Liver (tissue), 8 donors: ENCODE measurements at regions not wholly inside any gene's neighbourhood (a gene's known extent, or its start where the extent isn't known, plus 50 kb on each side); places are given as distances from the start of the nearest gene placed in this dataset.

Source experiments
- DNase-seq: peaks from one replicate; pipeline ENCODE4 v3.0.0-alpha.2; 2017; ENCODE audit warnings: low spot score
- H3K27ac ChIP-seq, 2 donors: one replicate each; pipeline ENCODE4 v1.7.0; 2013; ENCODE audit warnings: inconsistent platforms in 2 of 2, low read length in 2 of 2, control low read depth in 1 of 2, low read depth in 1 of 2, mild to moderate bottlenecking in 1 of 2
- H3K27me3 ChIP-seq, 4 donors: one replicate each; pipeline versions ENCODE4 v1.6.1 to v1.7.0; 2013; ENCODE audit warnings: low read length in 3 of 4, inconsistent platforms in 1 of 4, mild to moderate bottlenecking in 1 of 4, moderate library complexity in 1 of 4; ENCODE audit not compliant: control insufficient read depth in 4 of 4, insufficient read depth in 4 of 4
- H3K36me3 ChIP-seq, 4 donors: one replicate each; pipeline versions ENCODE4 v1.6.1 to v1.7.0; 2013; ENCODE audit warnings: low read length in 3 of 4, mild to moderate bottlenecking in 3 of 4, low read depth in 1 of 4, moderate library complexity in 1 of 4; ENCODE audit not compliant: control insufficient read depth in 4 of 4, insufficient read depth in 3 of 4
- H3K4me1 ChIP-seq, 4 donors: one replicate each; pipeline versions ENCODE4 v1.6.1 to v1.7.0; 2013; ENCODE audit warnings: low read length in 3 of 4, mild to moderate bottlenecking in 3 of 4, moderate library complexity in 1 of 4; ENCODE audit not compliant: control insufficient read depth in 4 of 4, insufficient read depth in 4 of 4
- H3K4me3 ChIP-seq, 3 donors: one replicate each; pipeline versions ENCODE4 v1.6.1 to v1.7.0; 2013; ENCODE audit warnings: low read length in 3 of 3, control low read depth in 1 of 3, low read depth in 1 of 3, mild to moderate bottlenecking in 1 of 3
- H3K9ac ChIP-seq, 2 donors: one replicate each; pipeline ENCODE4 v1.7.0; 2013; ENCODE audit warnings: low read length in 2 of 2, mild to moderate bottlenecking in 2 of 2, moderate library complexity in 2 of 2, control low read depth in 1 of 2, low read depth in 1 of 2
- H3K9me3 ChIP-seq, 4 donors: one replicate each; pipeline versions ENCODE4 v1.6.1 to v1.7.0; 2013; ENCODE audit warnings: low read length in 3 of 4; ENCODE audit not compliant: control insufficient read depth in 4 of 4
- ATF3 ChIP-seq: IDR thresholded peaks from 2 replicates; pipeline ENCODE4 v1.6.1; 2016; ENCODE audit warnings: antibody characterized with exemption
- CTCF ChIP-seq: fragments of 150-350 bp; IDR thresholded peaks from 2 replicates; pipeline ENCODE4 v1.5.1; 2017; ENCODE audit warnings: improper control_type of control experiment, low read depth, low read length; ENCODE audit not compliant: missing input control
- EGR1 ChIP-seq, 2 donors: IDR thresholded peaks; 2 replicates each; pipeline ENCODE4 v1.6.1; 2016 to 2018; ENCODE audit warnings: antibody characterized with exemption in 2 of 2, low read depth in 2 of 2
- FOXA1 ChIP-seq: IDR thresholded peaks from 2 replicates; pipeline ENCODE4 v1.6.1; 2016; ENCODE audit warnings: antibody characterized with exemption
- FOXA2 ChIP-seq: IDR thresholded peaks from 2 replicates; pipeline ENCODE4 v1.6.1; 2016; ENCODE audit warnings: antibody characterized with exemption
- GABPA ChIP-seq, 2 donors: IDR thresholded peaks in 1 of 2; conservative IDR thresholded peaks in 1 of 2; 2 replicates each; pipeline ENCODE4 v1.6.1; 2016; ENCODE audit warnings: antibody characterized with exemption in 2 of 2, mild to moderate bottlenecking in 1 of 2, moderate library complexity in 1 of 2
- HNF4A ChIP-seq, 2 donors: conservative IDR thresholded peaks; 2 replicates each; pipeline ENCODE4 v1.6.1; 2016; ENCODE audit warnings: antibody characterized with exemption in 2 of 2, mild to moderate bottlenecking in 2 of 2
- HNF4G ChIP-seq: IDR thresholded peaks from 2 replicates; pipeline ENCODE4 v1.6.1; 2016; ENCODE audit warnings: antibody characterized with exemption
- JUND ChIP-seq, 2 donors: IDR thresholded peaks; 2 replicates each; pipeline ENCODE4 v1.6.1; 2016; ENCODE audit warnings: antibody characterized with exemption in 2 of 2
- MAX ChIP-seq: IDR thresholded peaks from 2 replicates; pipeline ENCODE4 v1.6.1; 2016; ENCODE audit warnings: antibody characterized with exemption
- NR2F2 ChIP-seq: IDR thresholded peaks from 2 replicates; pipeline ENCODE4 v1.6.1; 2016; ENCODE audit warnings: antibody characterized with exemption
- RAD21 ChIP-seq, 2 donors: IDR thresholded peaks; 2 replicates each; pipeline ENCODE4 v1.6.1; 2016; ENCODE audit warnings: antibody characterized with exemption in 2 of 2, mild to moderate bottlenecking in 2 of 2
- REST ChIP-seq: IDR thresholded peaks from 2 replicates; pipeline ENCODE4 v1.6.1; 2016; ENCODE audit warnings: antibody characterized with exemption, mild to moderate bottlenecking
- RXRA ChIP-seq, 2 donors: IDR thresholded peaks; 2 replicates each; pipeline ENCODE4 v1.6.1; 2017 to 2018; ENCODE audit warnings: antibody characterized with exemption in 2 of 2, mild to moderate bottlenecking in 1 of 2
- SP1 ChIP-seq: IDR thresholded peaks from 2 replicates; pipeline ENCODE4 v1.6.1; 2018; ENCODE audit warnings: antibody characterized with exemption, mild to moderate bottlenecking
- TAF1 ChIP-seq: conservative IDR thresholded peaks from 2 replicates; pipeline ENCODE4 v1.6.1; 2016; ENCODE audit warnings: antibody characterized with exemption, mild to moderate bottlenecking
- YY1 ChIP-seq: IDR thresholded peaks from 2 replicates; pipeline ENCODE4 v1.6.1; 2016; ENCODE audit warnings: antibody characterized with exemption, mild to moderate bottlenecking
- ZBTB33 ChIP-seq: IDR thresholded peaks from 2 replicates; pipeline ENCODE4 v1.6.1; 2016; ENCODE audit warnings: antibody characterized with exemption
- WGBS: extraction: QIAGEN DNeasy Blood & Tissue Kit; methylation state at CpG from one replicate; pipeline ENCODE4 v1.1.7; 2013; 5-methylcytosine and 5-hydroxymethylcytosine counted together
- donor health status: healthy.
- donor health status: healthy.
- donor health status: healthy.
- donor health status: healthy.
- donor health status: healthy.

- Histone ChIP-seq H3K4me1 (no peaks in the 10 kb centered on the region), H3K27ac (no peak overlapping the region), H3K36me3 (no peaks in the 10 kb centered on the region), H3K27me3 (peaks cover 0 to 3% (median 1%) of the 10 kb centered on the region in 4 donors), H3K9me3 (no peaks in the 10 kb centered on the region), H3K9ac (no peak overlapping the region), H3K4me3 (no peak overlapping the region)
- no peak for TF ChIP-seq REST
- TF ChIP-seq SP1 = no peak
- TF ChIP-seq FOXA1 = no peak
- no peak for TF ChIP-seq ATF3
- TF ChIP-seq RXRA (IDR thresholded peaks at IDR 0.05) = no peak
- TF ChIP-seq TAF1 = no peak
- no peak for TF ChIP-seq NR2F2
- TF ChIP-seq YY1 = no peak
- TF ChIP-seq HNF4G = no peak
- TF ChIP-seq EGR1 (IDR thresholded peaks at IDR 0.05; ENCODE audit: low read depth in 2 of 2) = no peak
- no peak for TF ChIP-seq FOXA2
- TF ChIP-seq MAX = no peak
- TF ChIP-seq ZBTB33 = no peak
- TF ChIP-seq HNF4A (conservative IDR thresholded peaks at IDR 0.05) = no peak
- no peak for TF ChIP-seq RAD21 (IDR thresholded peaks at IDR 0.05)
- TF ChIP-seq CTCF = no peak
- no peak for TF ChIP-seq JUND (IDR thresholded peaks at IDR 0.05)
- TF ChIP-seq GABPA (IDR thresholded peaks at IDR 0.05 in 1 of 2, conservative IDR thresholded peaks at IDR 0.05 in 1 of 2) = no peak
- WGBS = 72% methylated on average over 8 of the region's 8 CpGs
- DNase-seq = no peak
Observed at GRCh38 chr12:128052331-128052730, 214.6 kb upstream of the TMEM132C start.
